ENCODE measurements at regions not wholly inside any gene's neighbourhood (a gene's known extent, or its start where the extent isn't known, plus 50 kb on each side); places are given as distances from the start of the nearest gene placed in this dataset.

DNA sequence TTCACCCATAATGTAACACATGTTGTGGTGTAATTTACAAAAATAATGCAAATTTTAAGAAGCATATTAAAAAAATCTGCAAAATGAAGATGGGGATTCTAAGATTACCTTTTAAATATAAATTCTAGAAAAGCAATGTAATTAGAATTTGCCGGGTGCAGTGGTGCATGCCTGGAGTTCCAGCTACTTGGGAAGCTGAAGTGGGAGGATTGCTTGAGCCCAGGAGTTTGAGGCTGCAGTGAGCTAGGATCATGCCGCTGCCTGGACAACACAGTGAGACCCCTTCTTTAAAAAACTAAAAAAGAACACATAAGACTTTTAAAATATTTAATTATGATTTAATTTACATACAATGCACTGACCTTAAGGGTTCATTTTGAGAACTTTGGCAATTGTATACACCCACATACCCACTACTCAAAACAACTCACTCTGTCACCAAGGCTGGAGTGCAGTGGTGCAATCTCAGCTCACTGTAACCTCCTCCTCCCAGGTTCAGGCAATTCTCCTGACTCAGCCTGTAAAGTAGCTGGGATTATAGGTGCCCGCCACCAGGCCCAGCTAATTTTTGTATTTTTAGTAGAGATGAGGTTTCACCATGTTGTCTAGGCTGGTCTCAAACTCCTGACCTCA is 134.0 kb upstream of the TBL1XR1 start:
- ChIA-PET CTCF (no interaction called here), POLR2A (no interaction called here)
- no peak for DNase-seq (ENCODE audit: low read depth, low spot score)
- TF ChIP-seq, protein P1, sequence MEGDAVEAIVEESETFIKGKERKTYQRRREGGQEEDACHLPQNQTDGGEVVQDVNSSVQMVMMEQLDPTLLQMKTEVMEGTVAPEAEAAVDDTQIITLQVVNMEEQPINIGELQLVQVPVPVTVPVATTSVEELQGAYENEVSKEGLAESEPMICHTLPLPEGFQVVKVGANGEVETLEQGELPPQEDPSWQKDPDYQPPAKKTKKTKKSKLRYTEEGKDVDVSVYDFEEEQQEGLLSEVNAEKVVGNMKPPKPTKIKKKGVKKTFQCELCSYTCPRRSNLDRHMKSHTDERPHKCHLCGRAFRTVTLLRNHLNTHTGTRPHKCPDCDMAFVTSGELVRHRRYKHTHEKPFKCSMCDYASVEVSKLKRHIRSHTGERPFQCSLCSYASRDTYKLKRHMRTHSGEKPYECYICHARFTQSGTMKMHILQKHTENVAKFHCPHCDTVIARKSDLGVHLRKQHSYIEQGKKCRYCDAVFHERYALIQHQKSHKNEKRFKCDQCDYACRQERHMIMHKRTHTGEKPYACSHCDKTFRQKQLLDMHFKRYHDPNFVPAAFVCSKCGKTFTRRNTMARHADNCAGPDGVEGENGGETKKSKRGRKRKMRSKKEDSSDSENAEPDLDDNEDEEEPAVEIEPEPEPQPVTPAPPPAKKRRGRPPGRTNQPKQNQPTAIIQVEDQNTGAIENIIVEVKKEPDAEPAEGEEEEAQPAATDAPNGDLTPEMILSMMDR (IDR thresholded peaks at IDR 0.05; ENCODE audit: insufficient read depth, low read length, missing control alignments), result no peak
- no peak overlapping the region for H3K4me3 ChIP-seq (ENCODE audit: low read depth, low read length)

DNA sequence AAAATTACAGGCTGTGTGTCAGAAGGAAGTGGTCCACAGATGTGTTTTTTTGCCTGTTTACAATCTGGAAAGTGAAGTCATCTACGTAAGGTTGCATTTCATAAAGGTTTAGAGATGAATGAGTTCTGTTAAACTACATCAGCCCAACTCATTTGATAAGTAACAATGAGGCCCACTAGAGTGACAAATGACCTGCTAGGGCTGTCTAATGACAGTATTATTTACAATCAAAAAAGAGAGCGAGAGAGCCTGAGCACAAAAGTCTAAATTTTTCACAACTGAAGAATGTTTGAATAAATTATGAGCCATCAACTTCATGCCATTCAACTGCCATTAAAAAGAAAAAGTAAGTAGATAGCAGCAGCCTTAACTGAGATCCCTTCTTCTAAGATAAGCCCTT is 135.7 kb upstream of the TBL1XR1 start:
- no peak for DNase-seq (ENCODE audit: low read depth, low spot score)
- POLR2A ChIA-PET, result no interaction called here
- CTCF ChIA-PET, result no interaction called here
- no peak overlapping the region for H3K4me3 ChIP-seq (ENCODE audit: low read depth, low read length)
- TF ChIP-seq, protein P1 (IDR thresholded peaks at IDR 0.05; ENCODE audit: insufficient read depth, low read length, missing control alignments), result no peak

DNA sequence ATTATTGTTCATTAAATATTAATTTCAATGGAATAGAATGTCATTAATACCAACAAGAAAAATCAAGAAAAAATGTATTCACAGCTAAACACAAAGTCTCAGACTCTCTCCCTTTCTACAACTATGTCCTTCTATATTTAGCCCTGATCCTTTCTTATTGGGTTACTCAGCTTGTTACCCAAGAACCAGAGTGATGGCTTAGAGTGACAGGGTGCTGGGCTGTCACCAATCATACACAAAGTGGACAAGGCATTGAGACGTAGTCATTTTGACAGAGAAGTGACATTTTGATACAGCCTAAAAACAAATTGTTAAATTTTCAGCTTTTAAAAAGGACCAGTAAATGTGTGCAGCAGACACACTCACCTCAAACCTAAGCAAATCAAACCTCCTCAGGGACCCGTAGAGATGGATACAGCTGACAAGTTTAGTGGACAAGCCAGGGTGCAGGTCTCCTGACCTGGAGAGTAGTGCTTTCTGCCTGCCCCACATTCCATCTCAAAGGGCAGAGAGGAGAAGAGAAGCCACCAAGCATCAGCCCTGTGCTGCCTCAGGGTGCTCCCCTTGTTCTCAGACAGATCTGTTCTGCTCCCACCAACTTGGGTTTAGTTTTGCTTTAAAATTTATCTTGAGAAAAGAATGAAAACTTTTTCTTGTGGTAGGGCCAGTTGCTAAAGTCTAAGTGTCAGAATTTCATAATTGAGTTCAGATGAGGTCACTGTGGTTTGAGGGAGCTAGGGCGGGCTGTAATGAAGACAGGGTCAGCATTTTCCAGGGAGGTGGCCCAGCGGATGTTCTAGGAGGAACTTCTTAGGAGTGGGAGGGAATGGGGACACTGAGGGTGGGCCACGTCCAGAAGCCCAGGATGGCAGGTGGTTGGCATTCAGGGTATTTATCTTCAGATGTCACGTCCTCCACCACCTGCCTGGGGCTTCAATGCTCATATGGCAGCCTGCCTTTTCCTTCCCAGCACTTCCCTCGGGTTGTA is 136.5 kb upstream of the TBL1XR1 start:
- TF ChIP-seq, protein P1 (IDR thresholded peaks at IDR 0.05; ENCODE audit: insufficient read depth, low read length, missing control alignments), result no peak
- POLR2A ChIA-PET, result no interaction called here
- CTCF ChIA-PET, result interaction anchor here (1.2 kb wide), 1 partner anchor 9 kb away, joined by 4 read pairs; no protein-coding TSS in a partner anchor
- H3K4me3 ChIP-seq (ENCODE audit: low read depth, low read length), result no peak overlapping the region
- DNase-seq (ENCODE audit: low read depth, low spot score), result no peak

DNA sequence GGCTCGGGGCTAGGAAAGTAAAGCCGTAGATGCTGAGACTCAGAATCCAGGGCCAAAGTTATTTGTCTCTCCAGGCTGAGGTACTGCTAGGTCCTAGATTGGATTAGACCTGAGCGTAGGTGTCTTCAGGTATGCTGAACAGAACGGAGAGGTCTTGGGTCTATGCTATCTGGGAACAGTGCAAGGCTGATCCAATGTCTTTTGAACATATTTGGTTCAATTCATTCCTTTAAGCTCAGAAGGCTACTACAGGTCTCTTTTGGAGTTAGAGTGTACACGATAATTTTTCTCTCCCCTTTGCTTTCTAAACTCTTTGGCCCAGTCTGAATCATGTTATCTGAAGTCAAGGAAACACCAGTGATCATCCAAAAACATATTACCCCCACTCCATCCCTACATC is 137.5 kb upstream of the TBL1XR1 start:
- DNase-seq (ENCODE audit: low read depth, low spot score), result no peak
- CTCF ChIA-PET, result no interaction called here
- TF ChIP-seq, protein P1 (IDR thresholded peaks at IDR 0.05; ENCODE audit: insufficient read depth, low read length, missing control alignments), result no peak
- POLR2A ChIA-PET, result no interaction called here
- H3K4me3 ChIP-seq (ENCODE audit: low read depth, low read length), result no peak overlapping the region

DNA sequence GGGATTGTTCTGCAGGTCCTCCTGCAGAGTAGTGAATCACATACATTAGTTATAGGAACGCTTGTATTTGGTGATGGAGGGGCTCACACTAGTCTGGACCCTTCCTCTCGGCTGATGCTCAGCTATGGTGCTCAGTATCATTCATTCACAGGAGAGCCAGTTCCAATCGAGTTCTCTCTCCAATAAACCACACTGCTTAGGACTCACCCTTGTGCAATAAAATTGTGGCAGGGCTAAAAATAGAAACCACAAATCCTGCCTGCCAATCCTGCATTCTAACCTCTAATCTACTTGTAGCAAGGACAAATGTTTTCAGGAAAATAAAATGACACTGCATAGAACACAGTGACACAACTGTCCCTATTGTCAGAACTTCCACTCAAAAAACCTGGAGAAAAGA is 138.4 kb upstream of the TBL1XR1 start:
- no peak overlapping the region for H3K4me3 ChIP-seq (ENCODE audit: low read depth, low read length)
- ChIA-PET POLR2A (no interaction called here), CTCF (no interaction called here)
- DNase-seq (ENCODE audit: low read depth, low spot score), result no peak
- TF ChIP-seq, protein P1 (IDR thresholded peaks at IDR 0.05; ENCODE audit: insufficient read depth, low read length, missing control alignments), result no peak

DNA sequence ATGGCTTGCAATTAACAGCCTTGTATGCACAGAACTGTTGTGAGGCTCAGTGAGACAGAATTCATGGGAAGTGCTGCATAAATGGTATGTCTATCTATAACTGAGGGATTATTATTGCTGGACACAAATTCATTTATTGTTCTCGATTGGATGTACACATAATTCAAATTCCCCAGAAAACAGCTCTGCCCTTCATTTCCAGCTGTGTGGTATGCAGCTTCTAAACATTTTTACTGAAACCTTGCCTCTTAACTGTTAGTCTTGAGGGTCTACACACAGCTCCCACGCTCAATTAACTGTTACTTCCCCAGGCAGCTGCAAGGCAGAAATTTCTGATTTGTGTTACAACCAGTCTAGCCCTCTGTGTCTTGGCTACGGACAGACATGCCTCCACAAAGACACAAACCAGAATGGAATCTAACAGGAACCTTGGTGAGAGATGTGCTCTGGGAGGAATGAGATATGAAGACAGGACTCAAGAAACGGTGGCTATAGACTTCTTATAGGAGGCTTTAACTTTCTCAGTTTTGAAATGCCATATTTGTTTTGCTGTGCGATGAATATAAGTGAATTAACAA is 139.7 kb upstream of the TBL1XR1 start:
- ChIA-PET POLR2A (no interaction called here), CTCF (interaction anchor here (1.0 kb wide), 1 partner anchor 11 kb away, joined by 4 read pairs; no protein-coding TSS in a partner anchor)
- TF ChIP-seq, protein P1 (IDR thresholded peaks at IDR 0.05; ENCODE audit: insufficient read depth, low read length, missing control alignments), result no peak
- no peak for DNase-seq (ENCODE audit: low read depth, low spot score)
- no peak overlapping the region for H3K4me3 ChIP-seq (ENCODE audit: low read depth, low read length)

Data from AG04449 (cell line).